ENCODE measurements at regions not wholly inside any gene's neighbourhood (a gene's known extent, or its start where the extent isn't known, plus 50 kb on each side); places are given as distances from the start of the nearest gene placed in this dataset.

GRCh38 chr11:70743329-70743728, 345.0 kb downstream of the CTTN start:
- DNase-seq = no peak
- TF ChIP-seq CTCF (IDR thresholded peaks at IDR 0.05; ENCODE audit: insufficient read depth in 1 of 2, low read depth in 1 of 2, low read length in 1 of 2, severe bottlenecking in 1 of 2, unreplicated experiment in 1 of 2) = no peak
- Histone ChIP-seq H3K9me3 (no peaks in the 10 kb centered on the region), H3K4me3 (ENCODE audit: low read depth, low read length) (no peak overlapping the region), H3K36me3 (ENCODE audit: control insufficient read depth, insufficient read depth, low read length) (no peaks in the 10 kb centered on the region), H3K4me1 (peaks cover 11% of the 10 kb centered on the region; the same call in 1 of the 2 replicates), H3K27me3 (replicated peaks; ENCODE audit: control insufficient read depth, insufficient read depth, low read length) (no peaks in the 10 kb centered on the region)
- POLR2A ChIA-PET = no interaction called here
- Mint-ChIP-seq H3K36me3 (ENCODE audit: insufficient read depth, unreplicated experiment) (peaks cover 59% of the 10 kb centered on the region), H3K27ac (ENCODE audit: unreplicated experiment) (no peak overlapping the region), H3K9me3 (ENCODE audit: unreplicated experiment) (no peaks in the 10 kb centered on the region), H3K4me1 (ENCODE audit: low read depth, unreplicated experiment) (peaks cover 10% of the 10 kb centered on the region), H3K27me3 (ENCODE audit: insufficient read depth, unreplicated experiment) (no peaks in the 10 kb centered on the region), H3K4me3 (ENCODE audit: unreplicated experiment) (no peak overlapping the region)
- CTCF ChIA-PET = no interaction called here
- intact Hi-C loops (cut with micrococcal nuclease; ENCODE audit: unreplicated experiment) = no loop called here
- BruUV-seq (replicated peaks) = no TSS peak

- no peak overlapping the region for H3K4me3 ChIP-seq (ENCODE audit: low read depth, low read length)
- Mint-ChIP-seq H3K27me3 (ENCODE audit: insufficient read depth, unreplicated experiment) (no peaks in the 10 kb centered on the region), H3K36me3 (ENCODE audit: insufficient read depth, unreplicated experiment) (peaks cover 56% of the 10 kb centered on the region), H3K27ac (ENCODE audit: unreplicated experiment) (no peak overlapping the region), H3K4me3 (ENCODE audit: unreplicated experiment) (no peak overlapping the region), H3K9me3 (ENCODE audit: unreplicated experiment) (peaks cover 3% of the 10 kb centered on the region), H3K4me1 (ENCODE audit: low read depth, unreplicated experiment) (peaks cover 10% of the 10 kb centered on the region)
- BruUV-seq (replicated peaks) = no TSS peak
- TF ChIP-seq CTCF (IDR thresholded peaks at IDR 0.05; ENCODE audit: insufficient read depth in 1 of 2, low read depth in 1 of 2, low read length in 1 of 2, severe bottlenecking in 1 of 2, unreplicated experiment in 1 of 2) = no peak
- peaks cover 11% of the 10 kb centered on the region; the same call in 1 of the 2 replicates for H3K4me1 ChIP-seq
- ChIA-PET POLR2A (no interaction called here), CTCF (no interaction called here)
- no peaks in the 10 kb centered on the region for H3K36me3 ChIP-seq (ENCODE audit: control insufficient read depth, insufficient read depth, low read length)
- no peak for DNase-seq
- intact Hi-C loops (cut with micrococcal nuclease; ENCODE audit: unreplicated experiment) = no loop called here
- 0 out of 2 replicates have a peak, but pooled peaks cover under 1% of the 10 kb centered on the region for H3K9me3 ChIP-seq
- H3K27me3 ChIP-seq (replicated peaks; ENCODE audit: control insufficient read depth, insufficient read depth, low read length) = no peaks in the 10 kb centered on the region
These were observed 345.6 kb downstream of the CTTN start for GRCh38 chr11:70743941-70744351.

GRCh38 chr11:70744396-70745185, 346.3 kb downstream of the CTTN start:
- Histone ChIP-seq H3K4me3 (ENCODE audit: low read depth, low read length) (no peak overlapping the region), H3K4me1 (peaks cover 11% of the 10 kb centered on the region; the same call in 1 of the 2 replicates), H3K36me3 (ENCODE audit: control insufficient read depth, insufficient read depth, low read length) (no peaks in the 10 kb centered on the region), H3K9me3 (peaks cover 7% of the 10 kb centered on the region; the same call in 1 of the 2 replicates), H3K27me3 (replicated peaks; ENCODE audit: control insufficient read depth, insufficient read depth, low read length) (no peaks in the 10 kb centered on the region)
- TF ChIP-seq CTCF (IDR thresholded peaks at IDR 0.05; ENCODE audit: insufficient read depth in 1 of 2, low read depth in 1 of 2, low read length in 1 of 2, severe bottlenecking in 1 of 2, unreplicated experiment in 1 of 2) = no peak
- Mint-ChIP-seq H3K4me1 (ENCODE audit: low read depth, unreplicated experiment) (peaks cover 10% of the 10 kb centered on the region), H3K36me3 (ENCODE audit: insufficient read depth, unreplicated experiment) (peaks cover 56% of the 10 kb centered on the region), H3K9me3 (ENCODE audit: unreplicated experiment) (peaks cover 9% of the 10 kb centered on the region), H3K27me3 (ENCODE audit: insufficient read depth, unreplicated experiment) (no peaks in the 10 kb centered on the region), H3K4me3 (ENCODE audit: unreplicated experiment) (no peak overlapping the region), H3K27ac (ENCODE audit: unreplicated experiment) (peak overlapping the region; percentile 29)
- CTCF ChIA-PET = no interaction called here
- no peak for DNase-seq
- intact Hi-C loops (cut with micrococcal nuclease; ENCODE audit: unreplicated experiment) = no loop called here
- no TSS peak for BruUV-seq (replicated peaks)
- POLR2A ChIA-PET = no interaction called here

Measured in Caco-2 (cell line).